ENCODE measurements at regions not wholly inside any gene's neighbourhood (a gene's known extent, or its start where the extent isn't known, plus 50 kb on each side); places are given as distances from the start of the nearest gene placed in this dataset.

DNA sequence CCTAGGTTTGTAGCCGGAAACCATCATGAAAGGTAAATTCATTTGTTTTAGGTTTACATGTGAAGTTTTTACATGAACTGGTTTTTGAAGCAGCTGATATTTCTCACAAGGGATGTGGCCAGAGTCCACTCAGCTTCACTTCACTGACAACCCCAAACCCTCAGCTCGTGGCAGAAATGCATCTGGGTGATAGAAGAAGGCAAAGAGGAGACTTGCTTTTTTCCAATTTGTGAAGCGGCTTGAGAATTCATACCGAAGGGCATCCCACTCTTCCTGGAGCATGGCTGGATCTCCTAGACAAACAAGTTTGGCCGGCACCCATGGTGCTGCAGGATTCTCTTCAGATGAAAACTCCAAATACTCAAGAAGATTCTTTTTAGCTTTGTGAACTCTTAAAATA lies 392.8 kb upstream of the CNR1 start:
- no peak overlapping the region for H3K9ac ChIP-seq (ENCODE audit: insufficient read length, low read depth)
- no peaks in the 10 kb centered on the region for H3K9me3 ChIP-seq (ENCODE audit: insufficient read depth, low read length)
- H3K27me3 ChIP-seq (ENCODE audit: insufficient read depth, insufficient read length): no peaks in the 10 kb centered on the region
- TF ChIP-seq YY1 (IDR thresholded peaks at IDR 0.05; ENCODE audit: insufficient read depth, insufficient read length) (no peak), SUZ12 (IDR thresholded peaks at IDR 0.05; ENCODE audit: extremely low read depth, insufficient read depth, insufficient read length) (no peak), ZNF274 (IDR thresholded peaks at IDR 0.05; ENCODE audit: low read depth, low read length) (no peak)
- DNase-seq (ENCODE audit: low read depth, low spot score): no peak
- H3K4me3 ChIP-seq (ENCODE audit: insufficient read length, low read depth): no peak overlapping the region
- H3K36me3 ChIP-seq (ENCODE audit: insufficient read depth, insufficient read length, low read length): no peaks in the 10 kb centered on the region
- H3K4me1 ChIP-seq (ENCODE audit: insufficient read depth, insufficient read length): no peaks in the 10 kb centered on the region

- Histone ChIP-seq H3K4me1 (ENCODE audit: insufficient read depth, insufficient read length) (no peaks in the 10 kb centered on the region), H3K36me3 (ENCODE audit: insufficient read depth, insufficient read length, low read length) (no peaks in the 10 kb centered on the region), H3K9me3 (ENCODE audit: insufficient read depth, low read length) (no peaks in the 10 kb centered on the region), H3K4me3 (ENCODE audit: insufficient read length, low read depth) (no peak overlapping the region), H3K9ac (ENCODE audit: insufficient read length, low read depth) (no peak overlapping the region), H3K27me3 (ENCODE audit: insufficient read depth, insufficient read length) (no peaks in the 10 kb centered on the region)
- TF ChIP-seq SUZ12 (IDR thresholded peaks at IDR 0.05; ENCODE audit: extremely low read depth, insufficient read depth, insufficient read length): no peak
- no peak for TF ChIP-seq ZNF274 (IDR thresholded peaks at IDR 0.05; ENCODE audit: low read depth, low read length)
- TF ChIP-seq YY1 (IDR thresholded peaks at IDR 0.05; ENCODE audit: insufficient read depth, insufficient read length): no peak
- DNase-seq (ENCODE audit: low read depth, low spot score): no peak
Measured at GRCh38 chr6:88556663-88557062, 390.5 kb upstream of the CNR1 start.

GRCh38 chr6:88548891-88549505 lies 382.9 kb upstream of the CNR1 start:
- no peaks in the 10 kb centered on the region for H3K36me3 ChIP-seq (ENCODE audit: insufficient read depth, insufficient read length, low read length)
- H3K4me1 ChIP-seq (ENCODE audit: insufficient read depth, insufficient read length): no peaks in the 10 kb centered on the region
- DNase-seq (ENCODE audit: low read depth, low spot score): no peak
- no peaks in the 10 kb centered on the region for H3K27me3 ChIP-seq (ENCODE audit: insufficient read depth, insufficient read length)
- H3K9me3 ChIP-seq (ENCODE audit: insufficient read depth, low read length): no peaks in the 10 kb centered on the region
- H3K4me3 ChIP-seq (ENCODE audit: insufficient read length, low read depth): no peak overlapping the region
- no peak for TF ChIP-seq ZNF274 (IDR thresholded peaks at IDR 0.05; ENCODE audit: low read depth, low read length)
- no peak for TF ChIP-seq YY1 (IDR thresholded peaks at IDR 0.05; ENCODE audit: insufficient read depth, insufficient read length)
- TF ChIP-seq SUZ12 (IDR thresholded peaks at IDR 0.05; ENCODE audit: extremely low read depth, insufficient read depth, insufficient read length): no peak
- H3K9ac ChIP-seq (ENCODE audit: insufficient read length, low read depth): no peak overlapping the region

GRCh38 chr6:88547768-88548167 lies 381.6 kb upstream of the CNR1 start:
- Histone ChIP-seq H3K9me3 (ENCODE audit: insufficient read depth, low read length) (no peaks in the 10 kb centered on the region), H3K27me3 (ENCODE audit: insufficient read depth, insufficient read length) (no peaks in the 10 kb centered on the region), H3K4me1 (ENCODE audit: insufficient read depth, insufficient read length) (no peaks in the 10 kb centered on the region), H3K9ac (ENCODE audit: insufficient read length, low read depth) (no peak overlapping the region), H3K36me3 (ENCODE audit: insufficient read depth, insufficient read length, low read length) (no peaks in the 10 kb centered on the region), H3K4me3 (ENCODE audit: insufficient read length, low read depth) (no peak overlapping the region)
- no peak for TF ChIP-seq YY1 (IDR thresholded peaks at IDR 0.05; ENCODE audit: insufficient read depth, insufficient read length)
- TF ChIP-seq ZNF274 (IDR thresholded peaks at IDR 0.05; ENCODE audit: low read depth, low read length): no peak
- TF ChIP-seq SUZ12 (IDR thresholded peaks at IDR 0.05; ENCODE audit: extremely low read depth, insufficient read depth, insufficient read length): no peak
- DNase-seq (ENCODE audit: low read depth, low spot score): no peak

DNA sequence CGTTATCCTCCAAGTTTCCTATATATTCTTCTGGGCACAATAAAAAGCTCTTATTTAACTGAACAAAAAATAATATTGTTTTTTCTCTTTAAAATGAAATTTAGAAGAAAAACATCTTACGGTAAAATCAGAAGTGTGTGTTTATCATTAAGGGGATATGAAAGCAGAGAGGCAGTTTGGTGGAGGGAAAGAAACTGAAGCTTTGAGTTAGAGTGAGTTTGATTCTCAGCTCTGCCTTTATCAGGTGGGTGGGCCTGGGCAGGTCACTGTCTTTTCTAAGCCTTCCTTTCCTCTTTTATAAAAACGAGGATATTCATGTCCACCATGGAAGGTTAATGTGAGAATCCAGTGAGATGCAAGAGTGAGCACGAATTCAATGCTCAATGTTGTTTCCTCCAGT lies 379.8 kb upstream of the CNR1 start:
- no peak for DNase-seq (ENCODE audit: low read depth, low spot score)
- Histone ChIP-seq H3K27me3 (ENCODE audit: insufficient read depth, insufficient read length) (no peaks in the 10 kb centered on the region), H3K9me3 (ENCODE audit: insufficient read depth, low read length) (no peaks in the 10 kb centered on the region), H3K4me1 (ENCODE audit: insufficient read depth, insufficient read length) (no peaks in the 10 kb centered on the region), H3K9ac (ENCODE audit: insufficient read length, low read depth) (no peak overlapping the region), H3K36me3 (ENCODE audit: insufficient read depth, insufficient read length, low read length) (no peaks in the 10 kb centered on the region), H3K4me3 (ENCODE audit: insufficient read length, low read depth) (no peak overlapping the region)
- TF ChIP-seq SUZ12 (IDR thresholded peaks at IDR 0.05; ENCODE audit: extremely low read depth, insufficient read depth, insufficient read length) (no peak), ZNF274 (IDR thresholded peaks at IDR 0.05; ENCODE audit: low read depth, low read length) (no peak)

DNA sequence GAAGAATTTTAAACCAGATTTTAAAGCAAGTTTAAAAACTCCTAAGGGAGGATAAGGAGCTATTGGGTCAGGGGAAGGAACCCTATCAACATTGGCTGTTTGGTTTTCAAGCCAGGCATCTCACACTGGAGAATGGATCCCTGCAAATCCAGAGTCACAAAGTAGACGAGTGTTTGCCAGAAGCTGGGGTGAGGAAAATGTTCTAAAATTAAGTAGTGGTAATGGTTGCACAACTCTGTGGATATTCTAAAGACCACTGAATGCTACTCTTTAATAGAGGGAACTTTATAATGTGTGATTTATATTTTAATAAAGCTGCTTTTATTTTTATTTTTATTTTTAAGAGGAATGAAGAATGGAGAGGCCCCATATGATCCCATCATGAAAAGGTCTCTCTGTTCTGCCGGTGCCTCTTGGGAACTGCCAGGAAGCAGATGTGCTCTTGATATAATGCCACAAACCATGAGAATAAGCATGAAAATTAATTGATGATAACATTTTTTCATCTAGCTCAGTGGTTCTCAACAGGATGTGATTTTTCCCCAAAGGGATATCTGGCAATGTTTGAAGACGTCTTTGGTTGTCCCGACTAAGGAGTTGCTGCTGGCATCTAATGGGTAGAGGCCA lies 379.0 kb upstream of the CNR1 start:
- no peak for DNase-seq (ENCODE audit: low read depth, low spot score)
- no peaks in the 10 kb centered on the region for H3K9me3 ChIP-seq (ENCODE audit: insufficient read depth, low read length)
- TF ChIP-seq YY1 (IDR thresholded peaks at IDR 0.05; ENCODE audit: insufficient read depth, insufficient read length) (no peak), ZNF274 (IDR thresholded peaks at IDR 0.05; ENCODE audit: low read depth, low read length) (no peak)
- H3K4me3 ChIP-seq (ENCODE audit: insufficient read length, low read depth): no peak overlapping the region
- no peaks in the 10 kb centered on the region for H3K27me3 ChIP-seq (ENCODE audit: insufficient read depth, insufficient read length)
- no peaks in the 10 kb centered on the region for H3K36me3 ChIP-seq (ENCODE audit: insufficient read depth, insufficient read length, low read length)
- no peaks in the 10 kb centered on the region for H3K4me1 ChIP-seq (ENCODE audit: insufficient read depth, insufficient read length)
- H3K9ac ChIP-seq (ENCODE audit: insufficient read length, low read depth): no peak overlapping the region

- no peak for DNase-seq (ENCODE audit: low read depth, low spot score)
- H3K9me3 ChIP-seq (ENCODE audit: insufficient read depth, low read length): no peaks in the 10 kb centered on the region
- no peak overlapping the region for H3K4me3 ChIP-seq (ENCODE audit: insufficient read length, low read depth)
- no peak overlapping the region for H3K9ac ChIP-seq (ENCODE audit: insufficient read length, low read depth)
- no peaks in the 10 kb centered on the region for H3K36me3 ChIP-seq (ENCODE audit: insufficient read depth, insufficient read length, low read length)
- no peaks in the 10 kb centered on the region for H3K4me1 ChIP-seq (ENCODE audit: insufficient read depth, insufficient read length)
- no peaks in the 10 kb centered on the region for H3K27me3 ChIP-seq (ENCODE audit: insufficient read depth, insufficient read length)
- TF ChIP-seq SUZ12 (IDR thresholded peaks at IDR 0.05; ENCODE audit: extremely low read depth, insufficient read depth, insufficient read length): no peak
- TF ChIP-seq ZNF274 (IDR thresholded peaks at IDR 0.05; ENCODE audit: low read depth, low read length): no peak
- no peak for TF ChIP-seq YY1 (IDR thresholded peaks at IDR 0.05; ENCODE audit: insufficient read depth, insufficient read length)
Measured at GRCh38 chr6:88539295-88539764, 373.2 kb upstream of the CNR1 start.

Measured in NT2/D1 (cell line).